Mesodermal cell (in vitro differentiated cells): ENCODE measurements at regions not wholly inside any gene's neighbourhood (a gene's known extent, or its start where the extent isn't known, plus 50 kb on each side); places are given as distances from the start of the nearest gene placed in this dataset.

Experiments
- H3K27ac ChIP-seq: 2 replicates; pipeline ENCODE4 v1.7.0; 2013; ENCODE audit warnings: mild to moderate bottlenecking, low read depth, low read length, moderate library complexity; ENCODE audit not compliant: severe bottlenecking
- H3K36me3 ChIP-seq: 2 replicates; pipeline ENCODE4 v1.7.1; 2013; ENCODE audit warnings: mild to moderate bottlenecking, low read length, moderate library complexity; ENCODE audit not compliant: control insufficient read depth, insufficient read depth
- H3K4me1 ChIP-seq: one replicate; pipeline ENCODE4 v1.7.1; 2013; ENCODE audit warnings: mild to moderate bottlenecking, low read length; ENCODE audit not compliant: insufficient read depth, control insufficient read depth, poor library complexity, severe bottlenecking
- H3K4me3 ChIP-seq: 2 replicates; pipeline ENCODE4 v1.7.0; 2013; ENCODE audit warnings: low read length, control low read depth, mild to moderate bottlenecking; ENCODE audit not compliant: insufficient read depth, poor library complexity, severe bottlenecking; ENCODE audit errors: extremely low read depth
- H3K9me3 ChIP-seq: 2 replicates; pipeline ENCODE4 v1.7.1; 2013; ENCODE audit warnings: mild to moderate bottlenecking, low read length, moderate library complexity; ENCODE audit not compliant: control insufficient read depth
- WGBS, 2 experiments: methylation state at CpG; one replicate each; pipeline ENCODE4 v1.1.5; 2013; ENCODE audit warnings: missing lambda C conversion rate in 2 of 2; ENCODE audit not compliant: insufficient coverage in 2 of 2; 5-methylcytosine and 5-hydroxymethylcytosine counted together

DNA sequence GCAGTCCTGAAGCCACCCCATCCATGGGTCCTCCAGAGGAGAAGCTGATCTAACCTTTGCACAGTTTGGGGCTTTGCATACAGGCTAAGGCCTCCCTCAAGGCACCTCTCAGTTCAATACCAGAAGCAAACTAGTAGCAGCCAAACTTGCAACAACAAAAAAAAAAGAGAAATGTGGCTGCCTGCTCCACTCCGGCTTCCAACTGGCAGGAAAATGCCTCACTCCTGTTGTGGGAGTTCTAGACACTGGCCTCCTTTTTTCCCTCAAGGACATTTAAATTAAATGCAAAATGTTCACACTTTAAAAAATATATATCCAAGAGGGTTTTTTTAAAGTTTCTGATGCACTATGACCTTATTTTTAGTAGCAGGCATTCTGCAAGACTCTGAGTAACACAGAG, 216.0 kb upstream of the TPM1 start:
- Histone ChIP-seq H3K27ac (no peak overlapping the region), H3K36me3 (no peaks in the 10 kb centered on the region), H3K4me1 (no peaks in the 10 kb centered on the region), H3K4me3 (no peak overlapping the region), H3K9me3 (no peaks in the 10 kb centered on the region)
- 100% methylated on average over 1 of the region's 1 CpG; no CpG with 5 or more reads in 1 of the 2 experiments for WGBS, 2 experiments

DNA sequence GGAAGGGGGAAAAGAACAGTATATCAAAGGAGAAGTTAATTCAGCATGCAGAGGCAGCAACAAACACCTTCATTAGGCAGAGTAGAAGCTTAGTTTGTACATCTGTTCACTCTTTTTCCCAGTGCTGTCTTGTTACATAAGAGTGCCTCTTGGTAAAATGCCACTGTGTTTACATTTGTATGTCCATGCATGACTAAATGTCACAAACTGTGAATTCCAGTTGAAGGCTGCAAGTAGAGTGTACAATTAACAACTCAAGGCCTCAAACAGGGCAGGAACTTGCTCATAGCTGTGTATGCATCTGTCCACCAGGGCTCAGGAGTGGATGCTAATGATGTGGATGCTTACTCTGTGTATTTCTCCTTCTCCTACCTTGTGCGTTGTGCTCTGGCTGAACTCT, 214.2 kb upstream of the TPM1 start:
- Histone ChIP-seq H3K27ac (no peak overlapping the region), H3K4me3 (no peak overlapping the region), H3K4me1 (no peaks in the 10 kb centered on the region), H3K9me3 (no peaks in the 10 kb centered on the region), H3K36me3 (peaks cover 2% of the 10 kb centered on the region)
- no CpG with 5 or more reads among the region's 1 CpG for WGBS, 2 experiments

DNA sequence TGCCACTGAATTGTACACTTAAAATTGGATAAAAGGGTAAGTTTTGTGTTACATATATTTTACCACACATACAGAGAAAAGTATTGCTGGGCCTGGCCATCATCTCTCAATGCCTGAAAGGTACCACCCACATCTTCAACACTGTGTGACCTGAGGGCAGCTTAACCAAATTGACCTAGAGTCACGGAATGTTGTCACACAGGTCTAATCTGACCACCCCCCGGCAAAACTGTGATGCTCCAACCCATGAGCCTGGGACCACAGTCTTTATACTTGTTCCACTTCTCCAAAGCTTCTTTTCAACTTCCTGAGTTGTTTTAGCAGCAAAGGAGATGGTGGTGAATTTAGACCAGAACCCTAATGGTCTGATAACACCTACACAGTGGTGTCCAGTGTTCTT, 210.3 kb upstream of the TPM1 start:
- peaks cover 25% of the 10 kb centered on the region for H3K36me3 ChIP-seq
- WGBS, 2 experiments, result 80% methylated on average over 1 of the region's 2 CpGs; no CpG with 5 or more reads in 1 of the 2 experiments
- no peaks in the 10 kb centered on the region for H3K9me3 ChIP-seq
- H3K4me1 ChIP-seq, result no peaks in the 10 kb centered on the region
- H3K4me3 ChIP-seq, result no peak overlapping the region
- H3K27ac ChIP-seq, result no peak overlapping the region

DNA sequence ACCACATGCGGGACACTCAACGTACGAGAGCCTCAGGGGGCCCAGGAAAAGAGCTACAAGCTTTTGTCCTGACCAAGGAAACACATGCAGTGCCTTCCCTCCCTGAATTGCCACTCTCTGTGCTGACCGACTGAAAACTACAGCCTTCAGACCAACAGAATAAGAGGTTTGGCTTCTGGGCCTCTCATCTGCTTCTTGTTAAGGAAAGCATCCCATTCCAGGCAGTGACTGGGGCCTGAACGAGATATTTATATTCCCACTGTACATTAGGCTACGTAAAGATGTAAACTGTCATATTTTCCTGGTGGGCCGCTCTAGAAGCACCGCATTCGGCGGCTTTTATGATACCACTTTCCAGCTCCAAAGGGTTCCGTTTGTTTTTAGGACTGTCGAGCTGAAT, 208.9 kb upstream of the TPM1 start:
- no peak overlapping the region for H3K27ac ChIP-seq
- no peak overlapping the region for H3K4me3 ChIP-seq
- peaks cover 25% of the 10 kb centered on the region for H3K36me3 ChIP-seq
- H3K4me1 ChIP-seq, result no peaks in the 10 kb centered on the region
- WGBS, 2 experiments, result 86 to 91% methylated on average over 12 of the region's 12 CpGs
- no peaks in the 10 kb centered on the region for H3K9me3 ChIP-seq

DNA sequence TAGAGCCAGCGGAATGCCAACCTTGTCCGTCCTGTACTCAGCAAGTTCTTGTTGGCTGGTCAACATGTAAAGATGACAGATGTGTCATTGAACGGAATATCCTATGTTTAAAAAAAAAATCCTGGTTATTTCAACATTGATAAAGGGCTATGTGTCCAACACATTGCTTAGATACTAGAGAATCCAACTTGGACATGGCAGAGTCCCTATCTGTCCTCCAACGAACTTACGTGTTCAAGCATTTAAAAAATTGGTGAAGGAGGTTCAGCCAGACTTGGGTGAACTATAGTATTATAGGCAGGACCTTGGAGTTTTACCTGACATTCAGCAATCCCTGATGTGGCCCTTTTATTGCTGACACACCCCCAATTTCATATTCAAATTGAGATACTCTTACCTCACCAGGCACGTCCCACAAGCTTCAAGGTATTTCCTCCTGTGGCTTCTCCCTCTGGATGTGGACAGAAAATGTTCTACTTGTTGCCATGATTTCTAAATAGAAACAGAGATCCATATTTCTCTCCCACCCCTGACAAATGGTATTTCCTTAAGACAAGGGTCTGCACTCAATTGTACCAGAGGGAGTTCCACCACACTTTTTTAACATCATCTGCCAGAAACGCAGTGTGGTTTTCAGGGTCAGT, 207.7 kb upstream of the TPM1 start:
- Histone ChIP-seq H3K4me3 (no peak overlapping the region), H3K36me3 (peaks cover 32% of the 10 kb centered on the region), H3K27ac (no peak overlapping the region), H3K9me3 (no peaks in the 10 kb centered on the region), H3K4me1 (no peaks in the 10 kb centered on the region)
- WGBS, 2 experiments, result 93 to 100% methylated on average over 3 of the region's 7 CpGs

DNA sequence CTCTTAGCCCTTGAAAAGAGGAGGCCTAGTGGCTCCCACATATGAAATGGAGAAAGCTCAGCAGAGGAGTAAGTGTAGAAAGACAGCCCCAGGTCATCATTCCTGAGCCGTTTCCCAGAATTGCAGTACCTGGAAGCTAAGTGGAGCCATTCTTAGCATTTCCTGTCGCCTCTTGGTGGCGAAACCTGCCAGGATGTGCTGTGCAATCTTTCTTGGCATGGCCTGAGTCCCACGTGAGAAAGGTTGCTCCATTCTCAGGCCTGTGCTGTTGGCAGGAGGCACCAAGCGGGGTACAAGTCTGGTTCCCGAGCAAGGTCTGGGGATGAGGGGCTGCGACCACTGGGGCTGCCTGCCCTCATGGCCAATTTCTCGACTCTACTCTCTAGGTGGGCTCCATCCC, 207.2 kb upstream of the TPM1 start:
- WGBS, 2 experiments, result 93 to 98% methylated on average over 8 of the region's 8 CpGs
- no peak overlapping the region for H3K4me3 ChIP-seq
- peaks cover 38% of the 10 kb centered on the region for H3K36me3 ChIP-seq
- H3K4me1 ChIP-seq, result peaks cover under 1% of the 10 kb centered on the region
- no peak overlapping the region for H3K27ac ChIP-seq
- H3K9me3 ChIP-seq, result no peaks in the 10 kb centered on the region

DNA sequence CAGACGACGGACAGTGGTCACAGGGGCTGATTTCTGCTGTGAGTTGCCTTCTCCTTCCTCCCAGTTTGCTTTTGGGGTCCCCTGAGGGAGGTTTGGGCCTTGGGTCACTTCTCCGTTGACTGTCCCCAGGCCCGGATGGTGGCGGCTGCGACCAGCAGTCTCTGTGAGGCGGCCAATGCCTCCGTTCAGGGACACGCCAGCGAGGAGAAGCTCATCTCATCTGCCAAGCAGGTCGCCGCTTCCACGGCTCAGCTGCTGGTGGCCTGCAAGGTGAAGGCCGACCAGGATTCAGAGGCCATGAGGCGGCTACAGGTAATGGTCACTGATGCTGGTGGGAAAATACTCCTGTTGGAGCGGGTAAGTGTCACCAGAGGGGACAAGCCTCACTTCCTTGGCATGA, 206.8 kb upstream of the TPM1 start:
- Histone ChIP-seq H3K4me3 (no peak overlapping the region), H3K4me1 (peaks cover 5% of the 10 kb centered on the region), H3K27ac (no peak overlapping the region), H3K36me3 (peaks cover 42% of the 10 kb centered on the region), H3K9me3 (no peaks in the 10 kb centered on the region)
- 95 to 96% methylated on average over 14 of the region's 16 CpGs for WGBS, 2 experiments

DNA sequence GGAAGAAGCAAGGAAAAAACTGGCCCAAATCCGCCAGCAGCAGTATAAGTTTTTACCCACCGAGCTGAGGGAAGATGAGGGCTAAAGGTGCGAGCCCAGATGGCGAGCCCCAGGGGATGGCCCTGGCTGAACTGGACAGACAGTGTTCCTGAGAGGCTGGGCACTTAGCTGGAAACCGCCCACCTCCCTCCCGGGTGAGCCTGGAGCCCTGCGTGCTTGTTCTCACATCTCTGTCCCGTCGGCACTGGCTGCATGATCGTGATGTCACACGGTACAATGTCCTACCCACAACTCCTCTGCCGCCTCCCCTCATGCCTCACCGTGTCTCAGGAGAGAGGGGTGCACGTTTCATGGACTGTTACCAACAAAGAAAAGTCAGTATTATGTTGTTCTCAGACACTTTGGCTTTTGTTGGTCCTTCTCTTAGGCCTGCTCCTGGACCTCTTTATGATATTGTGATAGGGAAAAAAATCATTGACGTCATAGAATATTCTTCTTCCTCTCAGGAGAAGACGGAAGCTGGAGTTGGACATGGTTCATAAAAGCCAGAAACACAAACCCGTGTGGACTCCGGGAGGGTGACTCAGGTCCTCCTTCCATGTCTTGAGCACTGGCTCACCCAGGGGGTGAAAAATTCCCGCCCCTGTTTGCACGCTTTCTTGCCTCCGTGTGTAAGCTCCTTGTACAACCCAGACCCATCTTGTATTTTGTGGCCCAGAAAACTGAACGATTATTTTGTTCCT, 201.8 kb upstream of the TPM1 start:
- Histone ChIP-seq H3K9me3 (no peaks in the 10 kb centered on the region), H3K27ac (peak overlapping the region; percentile 73), H3K4me1 (peaks cover 31% of the 10 kb centered on the region), H3K36me3 (peaks cover 26% of the 10 kb centered on the region), H3K4me3 (no peak overlapping the region)
- WGBS, 2 experiments, result 94 to 97% methylated on average over 19 to 22 of the region's 22 CpGs

DNA sequence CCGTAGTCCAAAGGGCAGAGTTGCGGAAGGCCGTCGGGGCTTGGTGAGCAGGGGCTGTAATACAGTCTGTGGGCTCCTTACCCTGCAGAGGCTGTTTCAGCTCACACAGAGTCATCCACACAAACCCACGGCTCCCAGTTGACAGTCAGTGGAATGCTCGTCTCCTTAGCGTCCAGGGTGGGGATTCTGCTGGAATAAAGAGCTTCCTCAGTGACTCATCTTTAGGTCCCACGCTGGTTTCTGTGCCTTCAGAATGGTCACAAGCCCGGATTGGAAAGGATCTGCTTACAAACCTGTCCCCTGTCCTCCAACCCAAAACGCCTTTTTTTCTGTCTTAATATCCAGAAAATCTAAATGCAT, 201.3 kb upstream of the TPM1 start:
- no peak overlapping the region for H3K4me3 ChIP-seq
- H3K4me1 ChIP-seq, result peaks cover 35% of the 10 kb centered on the region
- H3K9me3 ChIP-seq, result no peaks in the 10 kb centered on the region
- WGBS, 2 experiments, result 74% methylated on average over 8 to 9 of the region's 10 CpGs
- peak overlapping the region; percentile 73 for H3K27ac ChIP-seq
- peaks cover 20% of the 10 kb centered on the region for H3K36me3 ChIP-seq

DNA sequence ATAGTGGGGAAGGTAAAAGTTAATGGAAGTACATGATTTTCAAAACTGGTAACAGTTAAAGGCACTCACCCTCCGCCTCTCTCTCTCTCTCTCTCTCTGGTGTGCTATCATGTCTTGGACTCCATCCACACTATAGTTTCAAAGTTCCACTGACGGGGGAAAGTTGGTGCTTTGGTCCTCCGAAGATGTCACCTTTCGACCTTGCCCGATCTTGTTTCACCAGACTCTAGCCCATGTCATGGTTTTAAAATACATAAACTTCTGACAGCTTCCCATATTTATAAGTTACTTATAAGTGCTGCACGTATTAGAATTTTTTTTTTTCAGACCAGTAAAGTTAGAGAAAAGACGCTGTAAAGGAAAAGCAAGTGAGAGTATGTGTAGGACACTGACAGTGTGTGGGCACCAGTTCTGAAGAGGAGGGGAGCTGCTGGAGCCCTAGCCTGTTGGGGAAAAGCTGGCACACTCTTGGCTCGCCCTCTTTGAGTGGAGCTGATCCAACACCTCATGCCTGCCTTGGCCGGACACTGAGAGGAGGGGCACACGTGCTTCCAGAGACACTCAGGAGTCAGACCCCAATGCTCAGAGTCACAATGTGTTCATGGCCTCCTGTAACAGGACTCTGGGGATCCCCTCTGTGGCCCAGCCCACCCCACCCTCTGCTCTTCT, 200.5 kb upstream of the TPM1 start:
- H3K4me1 ChIP-seq, result peaks cover 40% of the 10 kb centered on the region
- no peaks in the 10 kb centered on the region for H3K9me3 ChIP-seq
- 95 to 96% methylated on average over 7 to 8 of the region's 10 CpGs for WGBS, 2 experiments
- peak overlapping the region; percentile 39 for H3K27ac ChIP-seq
- H3K4me3 ChIP-seq, result no peak overlapping the region
- peaks cover 17% of the 10 kb centered on the region for H3K36me3 ChIP-seq

DNA sequence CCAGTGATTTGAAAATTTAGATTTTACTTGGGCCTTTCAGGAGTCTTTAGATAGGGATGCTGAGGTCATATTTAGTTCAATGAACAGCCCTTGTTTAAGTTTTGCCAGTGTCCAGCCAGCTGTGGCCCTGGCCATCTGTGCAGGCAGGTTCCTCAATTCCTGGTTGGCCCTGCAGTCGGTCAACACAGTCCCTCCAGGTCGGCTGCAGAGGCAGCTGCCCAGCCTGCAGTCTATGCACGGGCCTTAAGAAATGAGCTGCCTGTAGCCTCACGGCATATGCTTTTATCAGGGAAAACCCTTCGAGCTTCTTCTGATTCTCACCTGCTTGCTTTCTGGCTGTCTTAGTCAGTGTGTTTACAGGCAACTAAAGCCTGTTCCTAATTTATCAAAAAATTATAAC, 199.2 kb upstream of the TPM1 start:
- no peaks in the 10 kb centered on the region for H3K9me3 ChIP-seq
- WGBS, 2 experiments, result 92 to 94% methylated on average over 3 to 5 of the region's 5 CpGs
- peaks cover 17% of the 10 kb centered on the region for H3K36me3 ChIP-seq
- H3K27ac ChIP-seq, result no peak overlapping the region
- peaks cover 46% of the 10 kb centered on the region for H3K4me1 ChIP-seq
- H3K4me3 ChIP-seq, result no peak overlapping the region
